ENCODE measurements at regions not wholly inside any gene's neighbourhood (a gene's known extent, or its start where the extent isn't known, plus 50 kb on each side); places are given as distances from the start of the nearest gene placed in this dataset.

DNA sequence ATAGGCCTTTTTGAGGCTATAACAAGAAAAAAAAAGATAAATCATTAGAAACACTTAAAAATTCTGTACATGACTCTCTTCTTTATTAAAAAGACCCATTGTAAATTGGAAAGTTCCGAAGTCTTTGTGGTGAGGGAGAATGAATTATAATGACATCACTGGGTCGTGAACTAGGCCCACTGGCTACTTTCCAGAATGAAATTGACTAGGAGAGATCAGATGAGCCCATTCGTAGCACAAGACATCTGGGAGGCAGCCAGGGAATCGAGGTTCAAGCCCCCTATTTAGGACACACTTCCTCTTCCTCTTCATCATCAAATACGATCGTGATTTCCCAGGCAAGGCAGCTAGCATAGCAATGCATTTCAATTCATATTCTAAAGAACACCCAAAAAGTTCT, 889.8 kb upstream of the NR2F2 start:
- Histone ChIP-seq H2AFZ (ENCODE audit: low read depth, low read length) (no peak overlapping the region), H3K9me3 (ENCODE audit: insufficient read depth, low read length, severe bottlenecking) (no peaks in the 10 kb centered on the region), H3K4me2 (ENCODE audit: insufficient read depth, low read length) (no peak overlapping the region), H3K4me1 (ENCODE audit: insufficient read depth, low read length) (no peaks in the 10 kb centered on the region), H3K36me3 (ENCODE audit: insufficient read depth, low read length) (no peaks in the 10 kb centered on the region), H3K27me3 (ENCODE audit: insufficient read depth, low read length, poor library complexity) (peaks cover 37% of the 10 kb centered on the region), H3K9ac (ENCODE audit: low read depth, low read length) (no peak overlapping the region), H3K27ac (ENCODE audit: low read length) (no peak overlapping the region), H3K79me2 (ENCODE audit: insufficient read depth, low read length) (no peaks in the 10 kb centered on the region), H4K20me1 (ENCODE audit: insufficient read depth, low read length) (no peaks in the 10 kb centered on the region; the same call in 1 of the 2 replicates), H3K4me3 (ENCODE audit: low read depth in 1 of 2, low read length in 2 of 2) (no peak overlapping the region)
- ATAC-seq (ENCODE audit: insufficient read depth, low read depth) (no peak), DNase-seq (no peak)
- TF ChIP-seq, protein P1, sequence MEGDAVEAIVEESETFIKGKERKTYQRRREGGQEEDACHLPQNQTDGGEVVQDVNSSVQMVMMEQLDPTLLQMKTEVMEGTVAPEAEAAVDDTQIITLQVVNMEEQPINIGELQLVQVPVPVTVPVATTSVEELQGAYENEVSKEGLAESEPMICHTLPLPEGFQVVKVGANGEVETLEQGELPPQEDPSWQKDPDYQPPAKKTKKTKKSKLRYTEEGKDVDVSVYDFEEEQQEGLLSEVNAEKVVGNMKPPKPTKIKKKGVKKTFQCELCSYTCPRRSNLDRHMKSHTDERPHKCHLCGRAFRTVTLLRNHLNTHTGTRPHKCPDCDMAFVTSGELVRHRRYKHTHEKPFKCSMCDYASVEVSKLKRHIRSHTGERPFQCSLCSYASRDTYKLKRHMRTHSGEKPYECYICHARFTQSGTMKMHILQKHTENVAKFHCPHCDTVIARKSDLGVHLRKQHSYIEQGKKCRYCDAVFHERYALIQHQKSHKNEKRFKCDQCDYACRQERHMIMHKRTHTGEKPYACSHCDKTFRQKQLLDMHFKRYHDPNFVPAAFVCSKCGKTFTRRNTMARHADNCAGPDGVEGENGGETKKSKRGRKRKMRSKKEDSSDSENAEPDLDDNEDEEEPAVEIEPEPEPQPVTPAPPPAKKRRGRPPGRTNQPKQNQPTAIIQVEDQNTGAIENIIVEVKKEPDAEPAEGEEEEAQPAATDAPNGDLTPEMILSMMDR (IDR thresholded peaks at IDR 0.05; ENCODE audit: borderline replicate concordance, extremely low read depth, low read length, poor library complexity, severe bottlenecking), result no peak
- no peak for TF ChIP-seq EZH2 (IDR thresholded peaks at IDR 0.05; ENCODE audit: borderline replicate concordance, low read depth, low read length, severe bottlenecking)

DNA sequence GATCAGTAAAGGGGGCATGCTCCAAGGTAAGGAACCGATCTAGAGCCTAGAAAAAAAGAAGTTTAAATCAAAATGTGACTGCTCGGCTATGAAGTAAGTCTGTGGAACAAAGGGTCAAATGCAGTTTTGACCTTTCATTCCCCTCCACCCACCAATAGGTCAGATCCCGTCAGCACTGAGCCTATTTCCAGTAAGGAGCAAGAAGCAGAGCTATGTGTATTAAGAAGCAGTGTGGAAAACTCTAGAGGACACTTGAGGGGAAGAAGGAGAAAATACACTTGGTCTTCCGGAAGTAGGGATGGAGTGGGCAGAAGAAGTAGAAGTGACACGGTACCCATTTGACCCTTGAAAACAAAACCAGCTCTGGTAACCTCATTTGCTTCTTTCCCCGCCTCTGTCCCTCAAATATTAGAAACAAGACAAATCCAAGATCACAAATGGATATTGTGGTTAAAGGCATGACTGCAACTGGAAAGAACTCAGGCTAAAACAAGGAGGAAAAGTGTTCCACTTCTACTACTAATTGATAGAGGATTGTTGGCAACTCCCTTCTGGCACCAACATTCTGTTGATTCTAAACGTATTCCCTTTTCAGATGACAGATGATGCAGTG, 888.3 kb upstream of the NR2F2 start:
- TF ChIP-seq, protein P1 (IDR thresholded peaks at IDR 0.05; ENCODE audit: borderline replicate concordance, extremely low read depth, low read length, poor library complexity, severe bottlenecking), result no peak
- TF ChIP-seq EZH2 (IDR thresholded peaks at IDR 0.05; ENCODE audit: borderline replicate concordance, low read depth, low read length, severe bottlenecking), result no peak
- H2AFZ ChIP-seq (ENCODE audit: low read depth, low read length), result no peak overlapping the region
- ATAC-seq (ENCODE audit: insufficient read depth, low read depth), result no peak

DNA sequence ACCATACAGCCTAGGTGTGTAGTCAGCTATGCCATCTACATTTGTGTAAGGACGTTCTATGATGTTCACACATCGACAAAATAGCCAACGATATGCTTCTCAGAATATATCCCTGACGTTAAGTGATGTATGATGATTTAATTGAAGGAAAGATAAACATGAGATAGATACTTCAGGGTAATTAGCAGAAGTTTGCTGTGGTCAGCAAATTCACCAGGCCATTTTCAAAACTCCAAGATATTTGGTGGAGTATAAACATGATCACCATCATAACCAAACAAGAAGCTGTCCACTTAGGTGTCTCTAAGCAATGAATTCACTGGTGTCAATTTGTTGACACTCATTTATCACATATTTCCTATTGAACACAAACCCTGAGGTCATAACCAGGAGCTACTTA, 885.6 kb upstream of the NR2F2 start:
- ATAC-seq (ENCODE audit: insufficient read depth, low read depth) (no peak), DNase-seq (no peak)
- no peaks in the 10 kb centered on the region for H3K36me3 ChIP-seq (ENCODE audit: insufficient read depth, low read length)
- H3K4me2 ChIP-seq (ENCODE audit: insufficient read depth, low read length), result no peak overlapping the region
- H3K27me3 ChIP-seq (ENCODE audit: insufficient read depth, low read length, poor library complexity), result peaks cover 34% of the 10 kb centered on the region
- no peak overlapping the region for H3K9ac ChIP-seq (ENCODE audit: low read depth, low read length)
- no peaks in the 10 kb centered on the region for H3K9me3 ChIP-seq (ENCODE audit: insufficient read depth, low read length, severe bottlenecking)
- no peak for TF ChIP-seq EZH2 (IDR thresholded peaks at IDR 0.05; ENCODE audit: borderline replicate concordance, low read depth, low read length, severe bottlenecking)
- TF ChIP-seq, protein P1 (IDR thresholded peaks at IDR 0.05; ENCODE audit: borderline replicate concordance, extremely low read depth, low read length, poor library complexity, severe bottlenecking), result no peak
- H2AFZ ChIP-seq (ENCODE audit: low read depth, low read length), result no peak overlapping the region
- H3K4me3 ChIP-seq (ENCODE audit: low read depth in 1 of 2, low read length in 2 of 2), result no peak overlapping the region
- H3K27ac ChIP-seq (ENCODE audit: low read length), result no peak overlapping the region
- peaks cover 4% of the 10 kb centered on the region; the same call in 1 of the 2 replicates for H3K4me1 ChIP-seq (ENCODE audit: insufficient read depth, low read length)
- H4K20me1 ChIP-seq (ENCODE audit: insufficient read depth, low read length), result no peaks in the 10 kb centered on the region
- no peaks in the 10 kb centered on the region for H3K79me2 ChIP-seq (ENCODE audit: insufficient read depth, low read length)

More for the DNA sequence above, 888.3 kb upstream of the NR2F2 start:
- H3K9ac ChIP-seq (ENCODE audit: low read depth, low read length), result no peak overlapping the region
- H3K27me3 ChIP-seq (ENCODE audit: insufficient read depth, low read length, poor library complexity), result peaks cover 32% of the 10 kb centered on the region
- DNase-seq, result no peak
- H3K9me3 ChIP-seq (ENCODE audit: insufficient read depth, low read length, severe bottlenecking), result no peaks in the 10 kb centered on the region
- no peaks in the 10 kb centered on the region for H3K79me2 ChIP-seq (ENCODE audit: insufficient read depth, low read length)
- no peak overlapping the region for H3K4me3 ChIP-seq (ENCODE audit: low read depth in 1 of 2, low read length in 2 of 2)
- peaks cover 4% of the 10 kb centered on the region; the same call in 1 of the 2 replicates for H3K4me1 ChIP-seq (ENCODE audit: insufficient read depth, low read length)
- H3K4me2 ChIP-seq (ENCODE audit: insufficient read depth, low read length), result no peak overlapping the region
- H3K27ac ChIP-seq (ENCODE audit: low read length), result no peak overlapping the region
- no peaks in the 10 kb centered on the region; the same call in 1 of the 2 replicates for H4K20me1 ChIP-seq (ENCODE audit: insufficient read depth, low read length)
- H3K36me3 ChIP-seq (ENCODE audit: insufficient read depth, low read length), result no peaks in the 10 kb centered on the region
